ENCODE measurements at regions not wholly inside any gene's neighbourhood (a gene's known extent, or its start where the extent isn't known, plus 50 kb on each side); places are given as distances from the start of the nearest gene placed in this dataset.

DNA sequence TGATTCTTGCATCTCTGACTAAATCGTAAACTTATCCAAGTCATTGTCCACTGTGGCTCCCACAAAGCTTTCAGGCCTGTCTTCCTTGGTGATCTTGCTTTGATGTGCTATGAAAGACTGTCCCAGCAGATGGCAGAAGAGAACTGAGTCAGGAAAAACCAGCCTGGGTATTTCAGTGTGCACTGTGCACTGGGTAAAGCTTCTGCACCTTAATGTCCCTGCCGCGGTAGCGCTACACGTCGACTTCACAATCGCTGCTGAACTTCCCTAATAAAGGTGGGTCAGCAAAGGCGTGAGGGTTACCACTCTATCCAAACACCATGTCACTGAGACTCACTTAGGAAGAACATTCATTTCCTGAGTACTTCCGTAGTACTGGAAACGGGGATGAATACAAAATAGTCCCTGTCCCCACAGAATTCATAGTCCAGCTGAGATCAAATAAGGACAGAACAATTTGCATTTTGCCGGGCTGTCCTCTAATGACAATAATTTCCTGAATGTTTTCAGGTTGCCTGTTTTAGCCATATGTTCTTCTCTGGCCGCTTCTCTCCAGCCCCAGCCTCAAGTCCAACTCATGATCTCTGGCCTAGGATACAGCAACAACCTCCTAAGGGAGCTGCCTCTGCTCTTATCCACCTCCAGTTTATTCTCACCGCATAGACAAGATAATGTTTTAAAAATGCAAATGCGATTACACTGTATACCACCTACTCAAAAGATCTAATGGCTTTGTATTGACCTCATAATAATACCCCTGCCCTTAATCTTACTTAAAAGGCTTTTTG, 83.6 kb upstream of the AKAP13 start:
- Histone ChIP-seq H3K27ac (peak overlapping the region in 1 of 5 donors; percentile 42), H3K27me3 (no peaks in the 10 kb centered on the region), H3K36me3 (no peaks in the 10 kb centered on the region), H3K9me3 (no peaks in the 10 kb centered on the region), H3K4me1 (peaks cover 0 to 15% (median 4%) of the 10 kb centered on the region in 4 donors), H3K4me3 (peak overlapping the region in 3 of 4 donors; percentile 24 to 33 (median 27))
- WGBS, 5 donors, result 10 to 19% (median 15%) methylated on average over 14 of the region's 14 CpGs
- intact Hi-C loops (cut with DNase I; ENCODE audit: low total_unique reads), result no loop called here
- peak; percentile 69 to 91 for DNase-seq
- TF ChIP-seq, protein P1, sequence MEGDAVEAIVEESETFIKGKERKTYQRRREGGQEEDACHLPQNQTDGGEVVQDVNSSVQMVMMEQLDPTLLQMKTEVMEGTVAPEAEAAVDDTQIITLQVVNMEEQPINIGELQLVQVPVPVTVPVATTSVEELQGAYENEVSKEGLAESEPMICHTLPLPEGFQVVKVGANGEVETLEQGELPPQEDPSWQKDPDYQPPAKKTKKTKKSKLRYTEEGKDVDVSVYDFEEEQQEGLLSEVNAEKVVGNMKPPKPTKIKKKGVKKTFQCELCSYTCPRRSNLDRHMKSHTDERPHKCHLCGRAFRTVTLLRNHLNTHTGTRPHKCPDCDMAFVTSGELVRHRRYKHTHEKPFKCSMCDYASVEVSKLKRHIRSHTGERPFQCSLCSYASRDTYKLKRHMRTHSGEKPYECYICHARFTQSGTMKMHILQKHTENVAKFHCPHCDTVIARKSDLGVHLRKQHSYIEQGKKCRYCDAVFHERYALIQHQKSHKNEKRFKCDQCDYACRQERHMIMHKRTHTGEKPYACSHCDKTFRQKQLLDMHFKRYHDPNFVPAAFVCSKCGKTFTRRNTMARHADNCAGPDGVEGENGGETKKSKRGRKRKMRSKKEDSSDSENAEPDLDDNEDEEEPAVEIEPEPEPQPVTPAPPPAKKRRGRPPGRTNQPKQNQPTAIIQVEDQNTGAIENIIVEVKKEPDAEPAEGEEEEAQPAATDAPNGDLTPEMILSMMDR (IDR thresholded peaks at IDR 0.05), result peak in 5 of 7 experiments; percentile 30 to 76 (median 61)
- TF ChIP-seq EP300 (IDR thresholded peaks at IDR 0.05) (no peak), POLR2AphosphoS5 (IDR thresholded peaks at IDR 0.05) (peak in 1 of 3 donors; percentile 26), POLR2A (IDR thresholded peaks at IDR 0.05) (no peak)

DNA sequence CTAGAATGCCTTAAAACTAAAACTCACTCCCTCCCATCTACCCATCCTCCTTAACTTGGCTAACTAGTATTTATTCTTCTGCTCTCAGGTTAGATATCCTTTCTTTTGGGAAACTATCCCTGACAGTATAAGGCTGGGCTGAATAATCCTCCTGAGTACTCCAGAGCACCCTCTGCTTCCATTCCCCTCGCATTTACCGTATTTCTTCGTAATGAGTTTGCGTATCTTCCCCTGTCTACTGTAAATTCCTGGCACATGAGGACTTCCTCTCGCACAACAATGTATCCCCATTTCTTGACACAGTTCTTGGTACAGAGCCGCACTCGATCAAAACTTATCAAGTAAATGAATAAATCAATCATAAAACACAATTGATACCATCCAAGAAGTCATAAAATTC, 82.9 kb upstream of the AKAP13 start:
- no peaks in the 10 kb centered on the region for H3K27me3 ChIP-seq
- no peak overlapping the region for H3K27ac ChIP-seq
- no peaks in the 10 kb centered on the region for H3K36me3 ChIP-seq
- intact Hi-C loops (cut with DNase I; ENCODE audit: low total_unique reads), result no loop called here
- H3K9me3 ChIP-seq, result no peaks in the 10 kb centered on the region
- peaks cover 0 to 15% (median 4%) of the 10 kb centered on the region in 4 donors for H3K4me1 ChIP-seq
- H3K4me3 ChIP-seq, result no peak overlapping the region
- no peak for DNase-seq
- 94 to 98% (median 95%) methylated on average over 7 of the region's 7 CpGs for WGBS, 5 donors
- no peak for TF ChIP-seq EP300 (IDR thresholded peaks at IDR 0.05)
- TF ChIP-seq POLR2AphosphoS5 (IDR thresholded peaks at IDR 0.05), result no peak
- TF ChIP-seq POLR2A (IDR thresholded peaks at IDR 0.05), result no peak
- TF ChIP-seq, protein P1 (IDR thresholded peaks at IDR 0.05), result no peak

DNA sequence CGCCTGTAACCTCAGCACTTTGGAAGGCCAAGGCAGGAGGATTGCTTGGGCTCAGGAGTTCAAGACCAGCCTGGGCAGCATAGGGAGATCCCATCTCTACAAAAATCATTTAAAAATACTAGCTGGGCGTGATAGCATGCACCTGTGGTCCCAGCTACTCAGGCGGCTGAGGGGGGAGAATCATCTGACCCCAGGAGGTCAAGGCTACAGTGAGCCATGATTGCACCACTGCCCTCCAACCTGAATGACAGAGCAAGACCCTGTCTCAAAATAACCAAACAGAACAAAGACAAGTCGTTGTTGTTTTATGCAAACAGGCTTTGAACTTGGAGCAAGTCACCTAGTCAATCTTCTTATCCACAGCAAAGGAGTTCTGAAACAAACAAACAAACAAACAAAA, 82.0 kb upstream of the AKAP13 start:
- intact Hi-C loops (cut with DNase I; ENCODE audit: low total_unique reads), result no loop called here
- Histone ChIP-seq H3K27ac (no peak overlapping the region), H3K4me1 (peaks cover 0 to 15% (median 4%) of the 10 kb centered on the region in 4 donors), H3K27me3 (no peaks in the 10 kb centered on the region), H3K4me3 (no peak overlapping the region), H3K9me3 (no peaks in the 10 kb centered on the region), H3K36me3 (no peaks in the 10 kb centered on the region)
- TF ChIP-seq EP300 (IDR thresholded peaks at IDR 0.05) (no peak), POLR2AphosphoS5 (IDR thresholded peaks at IDR 0.05) (no peak), POLR2A (IDR thresholded peaks at IDR 0.05) (no peak)
- TF ChIP-seq, protein P1 (IDR thresholded peaks at IDR 0.05), result no peak
- 82 to 88% (median 87%) methylated on average over 4 of the region's 4 CpGs for WGBS, 5 donors
- no peak for DNase-seq

DNA sequence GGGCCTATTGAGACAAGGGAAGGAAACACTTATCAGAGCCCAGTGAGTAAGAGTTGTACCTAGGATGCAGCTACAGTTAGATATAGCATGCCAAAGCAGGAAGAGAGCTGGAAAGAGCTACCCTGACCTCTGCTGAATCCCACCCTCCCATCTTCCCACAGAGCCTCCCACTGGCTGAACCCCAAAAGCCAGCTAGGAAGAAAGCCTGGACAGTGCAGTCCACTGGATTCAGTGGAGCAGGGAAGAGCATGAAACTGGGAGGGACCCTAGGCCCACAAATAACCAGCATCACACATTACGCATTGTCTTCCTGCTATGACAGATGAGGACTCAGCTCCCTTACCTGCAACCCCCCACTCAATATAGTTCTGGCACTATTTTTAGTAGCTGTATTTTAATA, 81.5 kb upstream of the AKAP13 start:
- Histone ChIP-seq H3K27ac (no peak overlapping the region), H3K27me3 (no peaks in the 10 kb centered on the region), H3K4me3 (no peak overlapping the region), H3K36me3 (no peaks in the 10 kb centered on the region), H3K4me1 (peaks cover 0 to 15% (median 4%) of the 10 kb centered on the region in 4 donors), H3K9me3 (no peaks in the 10 kb centered on the region)
- no peak for TF ChIP-seq POLR2AphosphoS5 (IDR thresholded peaks at IDR 0.05)
- no peak for TF ChIP-seq EP300 (IDR thresholded peaks at IDR 0.05)
- TF ChIP-seq POLR2A (IDR thresholded peaks at IDR 0.05), result no peak
- TF ChIP-seq, protein P1 (IDR thresholded peaks at IDR 0.05), result no peak
- intact Hi-C loops (cut with DNase I; ENCODE audit: low total_unique reads), result no loop called here
- DNase-seq, result no peak
- 93 to 100% (median 100%) methylated on average over 1 of the region's 1 CpG for WGBS, 5 donors

Measured in stomach (tissue), 8 donors.